ENCODE measurements at regions not wholly inside any gene's neighbourhood (a gene's known extent, or its start where the extent isn't known, plus 50 kb on each side); places are given as distances from the start of the nearest gene placed in this dataset.

- DNase-seq (ENCODE audit: low read depth, low spot score) (no peak), FAIRE-seq (no peak)
- no peak overlapping the region for H3K9ac ChIP-seq (replicated peaks; ENCODE audit: extremely low read depth, insufficient read depth, low read length)
- no peak overlapping the region for H3K4me2 ChIP-seq (ENCODE audit: insufficient read depth, low read length)
- H3K9me3 ChIP-seq (replicated peaks; ENCODE audit: control insufficient read depth, insufficient read depth, low read length) = no peaks in the 10 kb centered on the region
- ChIA-PET POLR2A (no interaction called here), CTCF (no interaction called here)
- no peaks in the 10 kb centered on the region for H3K4me1 ChIP-seq (ENCODE audit: control insufficient read depth, extremely low read depth, insufficient read depth, low read length)
- BruUV-seq (replicated peaks) = no TSS peak
- H3K9me1 ChIP-seq (replicated peaks; ENCODE audit: control insufficient read depth, extremely low read depth, insufficient read depth, low read length) = no peaks in the 10 kb centered on the region
- no peaks in the 10 kb centered on the region for H3K27me3 ChIP-seq (ENCODE audit: control insufficient read depth in 2 of 2, insufficient read depth in 2 of 2, low read length in 2 of 2)
- no peaks in the 10 kb centered on the region for H4K20me1 ChIP-seq (replicated peaks; ENCODE audit: control insufficient read depth, extremely low read depth, insufficient read depth, low read length)
- dilution Hi-C loops (cut with MboI; ENCODE audit: extremely low pct_ligation_motif_present, low sequenced_read_pairs) = no loop called here
- no peaks in the 10 kb centered on the region for H3K79me2 ChIP-seq (ENCODE audit: control insufficient read depth, insufficient read depth, low read length)
- intact Hi-C loops (cut with micrococcal nuclease) = no loop called here
- H2AFZ ChIP-seq (ENCODE audit: low read depth, low read length) = no peak overlapping the region
- no peak overlapping the region for H3K27ac ChIP-seq (ENCODE audit: insufficient read depth, low read depth, low read length)
- no peaks in the 10 kb centered on the region for H3K36me3 ChIP-seq (ENCODE audit: control insufficient read depth in 2 of 2, extremely low read depth in 1 of 2, insufficient read depth in 2 of 2, low read length in 2 of 2)
- H3K4me3 ChIP-seq (replicated peaks in 1 of 3; ENCODE audit: insufficient read depth in 1 of 3, low read depth in 1 of 3, low read length in 3 of 3) = no peak overlapping the region
- no peak for TF ChIP-seq FOS (IDR thresholded peaks at IDR 0.05; ENCODE audit: borderline replicate concordance, insufficient read depth, low read length)
- no peak for TF ChIP-seq EZH2 (IDR thresholded peaks at IDR 0.05; ENCODE audit: borderline replicate concordance, low read depth, low read length, severe bottlenecking)
- TF ChIP-seq MAX (IDR thresholded peaks at IDR 0.05; ENCODE audit: insufficient read depth, insufficient read length) = no peak
- TF ChIP-seq JUN (IDR thresholded peaks at IDR 0.05; ENCODE audit: borderline replicate concordance, insufficient read depth, insufficient read length, low read depth) = no peak
- TF ChIP-seq MYC (IDR thresholded peaks at IDR 0.05; ENCODE audit: low read depth, low read length) = no peak
- no peak for TF ChIP-seq GATA2 (IDR thresholded peaks at IDR 0.05; ENCODE audit: insufficient read depth, insufficient read length, low read depth, low read length)
- TF ChIP-seq CTCF (IDR thresholded peaks at IDR 0.05; ENCODE audit: extremely low read depth in 1 of 2, insufficient read depth in 1 of 2, low read depth in 1 of 2, low read length in 2 of 2) = no peak
- TF ChIP-seq POLR2AphosphoS5 (IDR thresholded peaks at IDR 0.05; ENCODE audit: insufficient read depth, low read depth, low read length) = no peak
- TF ChIP-seq POLR2A (IDR thresholded peaks at IDR 0.05; ENCODE audit: low read depth, low read length) = no peak
Observed at GRCh38 chr10:128573986-128574385, 447.8 kb upstream of the MKI67 start.
